Stimulated activated CD8-positive, alpha-beta memory T cell treated with anti-CD3 and anti-CD28 coated beads, Interleukin-4, amount 100 ng/mL, for 48 hours (primary cell): ENCODE measurements at regions not wholly inside any gene's neighbourhood (a gene's known extent, or its start where the extent isn't known, plus 50 kb on each side); places are given as distances from the start of the nearest gene placed in this dataset.

Experiments used
- DNase-seq: peaks from one replicate; pipeline ENCODE4 v3.0.0-alpha.2; 2020

DNA sequence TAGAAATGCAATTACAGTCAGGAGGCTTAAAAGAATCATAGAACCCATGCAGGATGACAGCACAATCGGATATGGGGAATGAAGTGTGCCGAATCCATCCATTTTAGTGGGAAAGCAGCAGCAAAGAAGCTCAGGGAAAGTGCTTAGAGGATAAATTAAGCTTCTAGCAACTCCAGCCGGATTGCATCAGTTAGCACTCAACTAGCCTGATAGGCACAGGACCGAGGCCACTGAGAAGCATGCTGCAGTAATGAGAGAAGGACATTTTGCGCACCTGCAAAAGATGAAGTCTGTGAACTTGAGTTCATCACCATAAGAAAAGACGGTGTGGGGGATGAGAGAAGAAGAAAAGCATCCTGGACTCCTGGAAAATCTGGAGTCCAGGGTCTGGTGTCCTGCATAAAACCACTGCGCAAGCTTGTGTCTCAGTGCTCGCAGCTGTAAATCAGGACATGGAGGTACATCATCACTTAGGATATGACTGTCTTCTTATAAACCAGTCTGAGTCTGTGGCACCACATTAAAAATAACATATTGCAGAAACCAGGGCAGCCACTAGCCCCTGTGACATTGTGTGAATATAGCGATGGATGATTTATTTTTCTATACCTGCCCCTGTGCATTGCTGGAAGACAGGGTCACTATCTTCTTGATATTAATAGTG lies 665.5 kb upstream of the SOX11 start:
- no peak for DNase-seq

DNA sequence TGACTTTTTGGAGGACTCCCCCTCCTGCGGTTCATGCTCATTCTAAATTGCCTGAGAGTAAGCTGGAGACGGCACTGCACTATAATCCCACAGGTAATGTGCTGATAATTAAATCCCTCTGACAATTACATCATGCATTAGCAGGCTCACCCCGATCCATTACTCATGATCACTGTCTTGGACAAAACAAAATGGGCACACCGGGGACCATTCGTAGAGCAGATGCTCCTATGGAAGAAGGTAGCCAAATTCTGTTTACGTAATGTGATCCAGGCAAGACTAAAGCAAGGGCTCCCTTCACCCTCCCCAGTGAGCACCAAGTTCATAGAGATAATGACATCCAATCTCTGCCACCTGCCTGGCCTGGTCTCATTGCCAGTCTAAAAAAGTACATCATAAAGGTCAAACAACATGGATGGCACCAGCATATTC lies 657.1 kb upstream of the SOX11 start:
- no peak for DNase-seq

DNA sequence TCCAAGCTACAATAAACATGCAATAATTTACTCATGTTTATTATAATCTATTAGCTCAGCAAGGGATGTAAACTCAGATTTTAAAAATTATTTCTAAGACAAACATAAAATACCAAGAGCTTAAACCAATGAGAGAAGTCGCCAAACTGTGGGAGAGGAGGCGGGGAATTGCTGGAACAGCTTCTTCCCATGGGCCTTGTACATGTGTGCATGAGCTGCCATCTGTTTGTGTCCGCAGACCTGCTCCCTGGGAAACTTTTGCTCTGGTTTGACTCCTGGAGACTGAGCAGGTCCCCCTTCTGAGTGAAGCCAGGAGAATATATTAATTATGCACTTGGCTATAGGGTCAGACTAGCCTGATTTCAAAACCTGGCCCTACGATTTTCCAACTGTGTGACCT lies 655.9 kb upstream of the SOX11 start:
- DNase-seq: no peak

- no peak for DNase-seq
Measured at GRCh38 chr2:5039241-5039975, 652.8 kb upstream of the SOX11 start.

DNA sequence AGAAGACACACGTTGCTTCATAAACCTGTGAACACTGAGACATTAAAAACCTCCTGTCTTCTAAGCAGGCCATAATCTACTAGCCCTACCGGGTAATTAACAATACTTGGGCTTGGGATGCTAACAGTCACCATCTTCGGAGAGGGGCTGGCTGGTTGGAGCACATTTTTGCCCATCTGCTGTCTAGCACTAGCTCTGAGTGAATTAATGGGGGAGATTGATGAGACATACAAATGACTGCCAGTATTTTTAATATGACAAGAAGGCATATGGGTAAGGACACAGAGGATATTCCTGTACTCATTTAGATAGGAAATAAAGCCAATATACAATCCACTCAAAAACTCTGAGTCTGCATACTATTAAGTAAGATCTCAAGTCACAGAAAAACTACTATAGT lies 651.6 kb upstream of the SOX11 start:
- no peak for DNase-seq

DNA sequence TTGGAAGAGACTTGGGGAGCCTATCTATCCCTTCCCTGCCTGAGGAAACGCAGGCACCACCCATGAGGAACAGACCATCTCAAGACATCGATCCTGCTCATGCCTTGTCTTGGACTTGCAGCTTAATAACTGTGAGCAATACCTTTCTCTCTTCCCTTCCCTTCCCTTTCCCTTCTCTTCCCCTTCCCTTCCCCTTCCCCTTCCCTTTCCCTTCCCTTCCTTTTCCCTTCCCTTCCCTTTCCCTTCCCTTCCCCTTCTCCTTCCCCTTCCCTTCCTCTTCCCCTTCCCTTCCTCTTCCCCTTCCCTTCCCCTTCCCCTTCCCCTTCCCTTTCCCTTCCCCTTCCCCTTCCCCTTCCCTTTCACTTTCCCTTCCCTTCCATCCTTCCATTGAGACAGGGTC lies 650.7 kb upstream of the SOX11 start:
- DNase-seq: no peak

DNA sequence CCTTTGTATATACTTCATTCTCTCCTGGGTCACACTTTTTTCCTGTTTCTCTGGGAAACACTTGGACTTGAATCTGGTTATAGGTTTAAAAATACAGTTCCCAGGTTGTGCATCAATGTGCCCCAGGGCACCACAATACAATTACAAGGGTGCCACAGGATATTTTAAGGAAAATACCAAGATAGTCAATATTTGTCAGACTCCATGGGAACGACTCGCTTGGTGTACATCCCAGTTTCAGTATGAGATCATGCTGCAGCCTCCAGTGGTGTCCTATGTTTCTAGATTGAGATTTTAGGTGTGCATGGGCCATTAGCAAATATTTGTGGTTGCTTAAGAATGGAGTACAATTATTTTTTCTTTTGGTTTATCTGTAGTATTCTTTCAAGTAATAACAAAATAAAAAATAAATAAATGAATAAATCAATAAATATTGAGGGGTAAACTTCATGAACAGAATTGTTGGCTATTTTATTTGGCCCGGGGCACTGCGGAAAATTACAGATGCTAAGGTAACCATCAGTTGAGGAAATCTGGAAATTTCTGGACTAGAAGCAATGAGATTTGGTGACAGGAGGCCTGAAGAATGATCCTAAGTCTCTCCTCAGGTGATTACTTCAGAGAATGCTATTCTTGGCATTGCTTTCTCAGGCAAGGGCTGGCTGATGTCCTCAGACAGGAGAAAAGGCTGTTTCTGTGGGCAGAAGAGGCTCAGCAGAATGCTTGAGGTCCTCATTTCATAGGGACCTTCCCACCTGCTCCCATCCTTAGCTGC lies 649.3 kb upstream of the SOX11 start:
- no peak for DNase-seq

GRCh38 chr2:5051300-5051699 lies 640.9 kb upstream of the SOX11 start:
- no peak for DNase-seq

GRCh38 chr2:5052905-5053304 lies 639.3 kb upstream of the SOX11 start:
- DNase-seq: no peak

- DNase-seq: no peak
Measured at GRCh38 chr2:5057891-5058351, 634.3 kb upstream of the SOX11 start.

GRCh38 chr2:5060956-5061355 lies 631.2 kb upstream of the SOX11 start:
- no peak for DNase-seq

DNA sequence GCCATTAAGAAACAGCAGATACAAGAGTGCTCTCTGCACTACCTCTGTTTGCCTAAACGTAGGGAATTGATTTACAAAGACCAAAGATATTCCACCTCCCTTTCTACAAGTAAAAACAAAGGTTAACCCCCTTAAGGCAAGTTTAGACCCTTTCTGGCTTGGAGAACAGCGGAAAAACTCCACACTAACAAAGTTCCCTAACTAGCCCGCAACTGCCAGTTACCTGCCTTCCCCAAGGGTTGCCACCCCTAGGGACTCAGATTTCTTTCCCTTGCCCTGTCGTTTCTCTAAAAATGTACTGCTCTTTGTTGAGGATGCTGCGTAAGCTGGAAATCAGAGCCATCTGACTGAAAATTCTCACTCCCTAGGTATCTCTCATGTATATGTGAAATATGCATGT lies 627.5 kb upstream of the SOX11 start:
- no peak for DNase-seq

DNA sequence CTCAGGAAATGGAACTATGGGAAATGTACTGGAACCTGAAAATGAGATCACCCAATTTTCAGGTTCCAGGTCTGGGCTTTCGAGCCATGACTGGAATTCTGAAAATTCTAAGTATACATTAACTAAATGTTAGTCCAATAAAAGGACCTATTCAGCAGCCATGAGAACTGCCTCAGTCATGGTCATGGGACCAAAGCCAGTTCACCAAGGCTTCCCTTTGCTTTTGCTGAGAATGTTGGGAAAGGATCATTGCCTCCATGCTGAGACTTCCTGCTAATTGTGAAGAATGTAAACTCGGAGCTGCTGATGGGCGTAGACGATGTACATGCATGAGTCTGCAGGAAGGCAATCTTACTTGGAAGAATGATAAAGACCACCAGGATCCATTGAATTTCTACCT lies 624.4 kb upstream of the SOX11 start:
- DNase-seq: no peak

DNA sequence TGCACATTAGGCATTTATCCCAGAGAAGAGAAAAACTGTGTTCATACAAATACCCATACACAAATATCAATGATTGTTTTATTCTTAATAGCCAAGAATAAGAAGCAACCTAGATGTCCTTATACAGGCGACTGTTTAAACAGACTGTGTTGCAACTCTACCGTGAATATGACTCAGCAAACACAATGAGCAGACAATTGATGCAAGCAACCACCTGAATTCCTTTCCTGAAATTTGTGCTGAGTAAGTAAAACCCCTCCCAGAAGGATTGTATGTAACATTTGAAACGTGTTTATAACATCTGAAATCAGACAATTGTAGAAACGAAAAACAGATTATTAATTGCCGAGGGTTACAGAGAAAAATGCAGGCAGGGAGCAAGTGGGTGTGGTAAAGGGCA lies 621.9 kb upstream of the SOX11 start:
- DNase-seq: no peak

GRCh38 chr2:5074733-5075132 lies 617.5 kb upstream of the SOX11 start:
- no peak for DNase-seq

DNA sequence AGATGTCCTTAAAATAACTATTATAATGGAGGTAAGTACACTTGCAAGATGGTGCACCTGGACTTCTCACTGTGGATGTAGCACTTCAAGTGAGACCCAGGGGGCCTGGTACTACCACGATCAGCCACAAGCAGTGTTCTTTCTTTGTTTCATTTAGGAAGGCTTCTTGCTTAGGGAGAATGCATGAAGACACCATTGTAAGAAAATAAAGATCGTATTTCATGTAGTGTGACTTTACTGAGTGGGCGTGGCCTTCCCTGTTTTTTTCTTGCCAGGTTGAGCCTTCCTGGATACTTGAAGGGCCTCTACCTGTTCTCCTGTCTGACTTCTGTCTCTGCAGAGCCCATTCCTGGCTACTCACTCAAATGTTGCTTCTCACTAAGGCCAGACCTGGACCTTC lies 615.6 kb upstream of the SOX11 start:
- DNase-seq: no peak

- no peak for DNase-seq
Measured at GRCh38 chr2:5077479-5078089, 614.6 kb upstream of the SOX11 start.

DNA sequence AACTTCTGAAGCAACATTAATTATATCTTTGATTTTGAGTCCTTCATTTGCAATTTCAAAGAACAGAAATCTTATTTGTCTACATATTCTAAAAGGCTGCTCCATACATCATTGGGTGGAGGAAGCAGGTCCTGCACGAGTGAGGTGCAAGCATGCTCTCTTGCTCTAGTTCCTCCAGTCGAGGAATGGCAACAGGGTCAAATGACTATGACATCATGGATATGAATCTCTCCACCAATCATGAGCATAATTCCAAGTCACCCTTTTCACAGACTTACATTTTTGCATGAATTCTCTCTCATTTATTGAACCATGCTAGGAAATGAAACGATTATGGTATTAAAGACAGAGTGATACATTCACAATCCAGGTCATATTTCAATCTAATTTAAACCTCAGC lies 608.8 kb upstream of the SOX11 start:
- no peak for DNase-seq

DNA sequence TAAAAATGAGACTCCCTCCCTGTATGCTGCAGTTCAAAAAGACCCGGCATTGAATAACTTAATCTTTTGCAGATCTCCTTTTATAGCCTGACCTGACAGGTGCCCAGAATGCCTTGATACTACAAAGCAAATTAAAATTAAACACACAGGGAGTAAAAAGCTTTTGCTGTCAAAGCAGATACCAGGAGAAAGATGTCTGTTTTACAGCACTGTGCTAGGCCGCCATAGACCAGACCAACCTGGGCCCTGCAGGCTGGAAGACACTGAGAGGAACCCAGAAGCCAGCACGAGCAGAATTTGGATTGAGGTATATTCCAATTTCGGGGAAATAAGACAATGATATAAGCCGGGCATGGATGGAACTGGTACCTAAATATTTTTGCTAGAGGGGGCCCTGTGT lies 602.8 kb upstream of the SOX11 start:
- no peak for DNase-seq

DNA sequence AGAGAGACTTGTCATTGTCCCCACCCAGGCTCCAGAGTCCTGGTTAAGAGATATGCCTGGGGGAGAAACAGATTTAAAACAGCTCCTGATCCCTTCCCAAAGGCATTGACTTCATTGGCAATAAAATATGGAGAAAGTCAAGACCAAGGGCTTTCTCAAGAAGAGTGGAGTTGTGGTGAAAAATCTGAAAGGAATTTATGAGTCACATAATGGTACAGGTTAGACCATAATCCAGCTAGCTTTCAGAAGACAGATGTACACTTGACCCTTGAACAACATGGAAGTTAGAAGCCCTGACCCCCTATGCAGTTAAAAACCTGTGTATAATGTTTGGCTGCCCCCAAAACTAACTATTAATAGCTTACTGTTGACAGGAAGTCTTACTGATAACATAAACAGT lies 599.1 kb upstream of the SOX11 start:
- no peak for DNase-seq

DNA sequence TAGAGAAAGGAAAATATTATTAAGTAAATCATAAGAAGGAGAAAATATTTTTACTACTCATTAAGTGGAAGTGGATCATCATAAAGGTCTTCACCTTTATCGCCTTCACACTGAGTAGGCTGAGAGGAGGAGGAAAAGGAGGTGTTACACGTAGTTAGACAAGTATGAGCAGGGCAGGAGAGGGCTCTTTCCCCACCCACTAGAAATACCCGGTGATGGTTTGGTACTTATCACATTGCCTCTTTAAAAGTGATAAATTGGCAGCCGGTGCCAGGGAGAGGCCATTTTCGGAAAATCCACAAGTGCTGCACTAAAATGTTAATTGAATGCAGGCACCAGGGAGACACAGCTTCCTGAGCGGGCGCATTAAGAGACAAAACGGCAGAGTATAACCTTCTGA lies 598.7 kb upstream of the SOX11 start:
- no peak for DNase-seq

DNA sequence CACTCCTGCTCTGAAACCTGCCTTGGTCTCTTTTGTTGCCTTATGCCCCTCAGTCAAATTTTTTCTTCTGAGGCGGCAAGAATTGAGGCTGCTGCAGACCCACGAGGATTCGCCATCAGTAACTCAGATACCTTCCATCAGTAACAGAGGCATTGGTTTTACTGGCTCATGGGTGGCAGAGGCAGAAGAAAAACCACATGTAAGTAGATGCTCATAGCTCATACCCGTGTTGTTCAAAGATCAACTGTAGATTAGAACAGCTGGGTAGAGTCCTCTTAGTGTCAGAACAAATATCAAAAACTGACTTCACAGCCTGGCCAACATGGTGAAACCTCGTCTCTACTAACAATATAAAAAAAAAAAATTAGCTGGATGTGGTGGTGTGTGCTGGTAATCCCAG lies 598.0 kb upstream of the SOX11 start:
- DNase-seq: no peak

GRCh38 chr2:5098286-5098685 lies 593.9 kb upstream of the SOX11 start:
- DNase-seq: no peak

DNA sequence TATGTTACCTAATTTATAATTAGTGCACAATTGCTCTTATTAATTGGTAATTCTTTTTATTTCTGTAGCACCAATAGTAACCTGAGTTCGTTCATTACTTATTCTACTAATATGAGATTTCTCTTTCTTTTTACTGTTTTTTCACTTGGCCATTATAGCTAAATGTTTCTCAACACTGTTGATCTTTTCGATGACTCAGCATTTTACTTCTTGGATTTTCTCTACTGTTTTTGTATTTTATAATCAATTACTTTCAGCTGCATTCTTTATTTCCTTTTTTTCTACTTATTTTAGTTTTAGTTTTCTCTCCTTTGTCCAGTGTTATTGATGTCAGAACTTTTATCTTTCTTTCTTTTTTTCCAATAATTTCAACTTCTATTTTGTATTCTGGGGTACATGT lies 589.4 kb upstream of the SOX11 start:
- DNase-seq: no peak
